HG02938 (cell line): ENCODE measurements at regions not wholly inside any gene's neighbourhood (a gene's known extent, or its start where the extent isn't known, plus 50 kb on each side); places are given as distances from the start of the nearest gene placed in this dataset.

Source experiments
- ATAC-seq: cut with Tn5 transposase; IDR thresholded peaks from one replicate; pipeline ENCODE4 v1.9.1; 2021; ENCODE audit warnings: mild to moderate bottlenecking, moderate library complexity; ENCODE audit not compliant: unreplicated experiment

DNA sequence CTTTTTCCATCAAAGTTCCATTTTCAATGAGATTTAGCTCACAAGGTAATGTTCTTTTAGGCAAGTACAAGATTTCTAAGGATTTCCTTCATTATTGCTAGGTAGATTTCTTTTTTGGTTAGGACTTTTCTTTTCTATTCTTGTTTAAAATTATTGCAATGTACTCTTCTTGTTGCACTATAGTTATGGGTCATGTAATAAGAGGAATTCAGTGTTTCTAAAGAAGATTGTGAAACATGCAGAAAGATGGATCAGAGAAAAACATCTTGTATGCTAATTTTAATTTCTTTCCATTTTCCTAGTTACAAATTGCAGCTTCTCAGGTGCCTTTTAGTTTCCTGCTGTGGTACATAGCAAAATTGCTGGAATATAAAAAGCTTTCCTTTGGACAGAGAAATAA is 56.1 kb downstream of the BTG1 start:
- no peak for ATAC-seq

DNA sequence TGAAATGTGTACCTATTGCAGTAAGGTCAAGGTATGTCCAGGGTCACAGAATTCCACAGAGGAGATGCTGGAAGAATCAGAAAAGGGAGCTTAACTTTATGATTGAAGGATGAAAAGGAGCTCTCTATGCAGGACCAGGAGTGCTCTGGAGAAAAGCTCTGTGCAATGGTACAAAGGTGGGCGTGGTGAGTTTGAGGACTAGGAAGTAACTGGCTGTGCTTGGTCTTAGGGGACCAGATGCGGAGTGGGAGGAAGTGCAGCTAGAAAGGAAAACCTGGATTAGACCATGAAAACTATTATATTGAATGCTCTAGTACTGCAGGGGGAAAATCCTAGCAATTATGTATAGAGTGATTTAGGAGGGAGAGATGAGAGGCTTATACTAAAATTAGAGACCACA is 56.8 kb downstream of the BTG1 start:
- no peak for ATAC-seq

DNA sequence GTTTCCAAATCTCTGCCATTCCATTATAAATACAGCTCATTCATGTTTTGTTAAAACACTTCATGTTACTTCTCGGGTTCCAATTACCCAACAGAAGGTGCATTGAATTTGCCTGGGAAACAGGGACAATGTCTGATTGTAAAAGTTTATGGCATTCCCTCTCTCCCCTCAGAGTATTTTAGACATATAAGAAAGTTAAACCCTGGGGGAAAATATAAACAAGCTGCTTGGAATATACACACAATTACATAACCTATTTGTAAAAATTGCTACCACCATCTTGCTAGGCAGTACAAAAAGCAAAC is 60.0 kb downstream of the BTG1 start:
- no peak for ATAC-seq

DNA sequence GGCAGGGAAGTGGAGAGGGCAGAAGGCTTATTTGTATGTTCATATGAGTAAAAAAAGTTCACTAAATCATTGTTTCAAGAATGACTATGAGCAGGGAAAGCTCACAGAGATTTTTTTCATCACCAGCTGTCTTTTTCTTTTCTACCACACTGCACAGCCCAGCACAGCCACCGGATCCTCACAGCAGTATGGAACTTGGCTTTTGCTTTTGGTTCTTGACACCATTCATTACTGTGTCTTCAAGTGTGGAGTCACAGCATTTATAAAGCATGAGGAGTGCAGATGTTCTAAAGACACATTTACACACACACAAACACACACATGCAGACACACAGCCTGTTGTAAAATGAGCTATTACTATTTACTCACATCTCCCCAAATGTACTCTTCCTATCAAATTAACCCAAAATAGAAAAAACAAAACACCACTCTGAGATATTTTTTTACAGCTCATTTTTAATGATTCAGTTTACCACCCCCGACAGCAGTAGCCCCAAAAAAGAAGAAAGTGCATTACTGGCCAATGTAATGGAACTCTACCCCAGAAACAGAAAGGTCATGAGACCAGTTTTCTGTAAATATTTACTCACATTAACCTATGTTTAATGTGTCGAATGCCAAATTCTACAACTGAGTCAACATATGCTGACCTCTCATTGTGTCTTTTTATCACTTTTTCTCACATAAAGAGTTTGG is 60.5 kb downstream of the BTG1 start:
- ATAC-seq: peak; percentile 60

DNA sequence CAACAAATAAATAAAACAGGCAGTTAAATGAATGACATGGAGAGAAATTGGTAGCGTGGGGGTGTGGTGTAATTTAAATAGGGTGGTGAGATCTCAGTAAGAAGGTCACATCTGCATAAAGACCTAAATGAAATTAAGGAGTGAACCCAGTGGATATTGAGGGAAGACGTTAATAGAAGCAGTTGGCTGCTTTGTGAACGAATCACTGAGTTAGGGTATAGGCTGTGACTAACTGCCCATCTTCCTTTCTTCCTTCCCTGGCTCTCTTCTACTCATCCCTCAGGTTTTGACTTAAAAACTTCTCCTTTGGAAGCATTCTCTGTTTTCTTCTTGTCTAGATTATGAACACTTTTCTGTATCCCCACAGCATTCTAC is 64.7 kb downstream of the BTG1 start:
- no peak for ATAC-seq

DNA sequence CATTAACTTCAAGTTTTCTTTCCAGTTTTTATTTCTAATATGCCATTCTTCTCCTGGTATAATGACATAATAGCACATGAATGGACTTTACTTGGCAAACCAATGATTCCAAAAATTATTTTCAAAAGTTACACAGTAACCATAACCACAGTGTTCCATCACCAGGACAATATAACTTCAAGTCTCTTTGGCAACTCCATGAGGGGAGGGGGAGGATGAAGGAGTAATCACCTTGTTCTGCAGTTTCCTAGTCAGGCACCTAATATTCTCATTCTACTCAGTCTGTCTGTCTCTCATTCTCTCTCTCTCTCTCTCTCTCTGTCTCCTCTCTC is 66.6 kb downstream of the BTG1 start:
- no peak for ATAC-seq

DNA sequence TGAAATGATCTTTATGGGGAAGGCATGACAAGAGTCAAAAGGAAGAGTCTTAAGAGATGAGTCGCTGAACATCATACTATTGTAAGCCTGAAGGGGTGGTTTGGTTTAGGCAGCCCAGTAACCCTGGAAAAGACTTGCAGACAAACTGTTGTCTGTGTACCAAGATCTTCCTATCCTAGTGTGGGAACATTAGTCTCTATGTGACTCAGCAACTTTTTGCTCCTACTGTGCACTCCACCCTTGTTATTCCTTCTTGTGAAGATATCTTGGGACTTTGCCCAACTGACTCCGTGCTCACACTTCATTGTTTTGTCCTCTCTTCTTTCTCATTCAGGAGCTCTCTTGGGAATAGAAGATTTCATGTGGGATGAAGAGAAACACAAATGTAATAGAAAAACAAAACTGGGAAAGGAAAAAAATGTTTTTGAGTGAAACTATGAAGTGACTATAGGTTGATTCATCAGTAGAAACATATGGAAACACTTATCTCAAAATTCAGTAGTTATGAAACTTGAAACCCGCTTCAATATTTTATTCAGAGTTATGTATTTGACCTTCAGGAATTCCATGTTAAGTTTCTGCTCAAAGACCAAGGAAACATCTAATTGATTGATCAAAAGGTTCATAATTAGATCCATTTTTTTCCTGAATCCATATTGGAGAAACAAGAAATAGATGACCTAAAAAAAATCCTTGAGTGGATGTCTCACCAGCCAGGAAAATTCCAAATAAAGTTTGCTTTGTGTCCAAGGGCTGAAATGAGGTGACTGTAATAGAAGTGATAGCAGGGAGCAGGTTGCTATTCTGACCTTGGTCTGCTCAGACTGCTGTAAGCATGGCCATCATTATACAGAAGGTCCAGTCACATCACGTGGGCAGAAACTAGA is 67.2 kb downstream of the BTG1 start:
- ATAC-seq: no peak

DNA sequence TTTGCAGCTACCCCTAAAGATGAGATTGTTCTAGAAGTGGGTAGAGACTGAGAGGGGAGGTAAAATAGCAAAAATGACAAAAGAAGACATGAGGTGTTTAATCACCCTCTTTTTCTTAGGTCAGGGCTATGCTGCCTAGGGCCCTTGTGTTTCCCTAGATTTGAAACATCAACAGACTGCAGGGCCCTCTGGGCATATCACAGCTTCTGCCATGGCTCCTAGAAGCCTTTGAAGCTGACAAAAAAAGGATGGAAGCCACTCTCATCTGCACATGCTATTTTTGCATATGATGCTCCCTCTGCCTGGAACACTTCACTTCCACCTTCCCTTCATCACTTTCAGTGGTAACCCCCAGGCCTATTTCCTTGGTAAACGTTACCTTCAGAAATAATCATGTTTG is 68.1 kb downstream of the BTG1 start:
- ATAC-seq: no peak

DNA sequence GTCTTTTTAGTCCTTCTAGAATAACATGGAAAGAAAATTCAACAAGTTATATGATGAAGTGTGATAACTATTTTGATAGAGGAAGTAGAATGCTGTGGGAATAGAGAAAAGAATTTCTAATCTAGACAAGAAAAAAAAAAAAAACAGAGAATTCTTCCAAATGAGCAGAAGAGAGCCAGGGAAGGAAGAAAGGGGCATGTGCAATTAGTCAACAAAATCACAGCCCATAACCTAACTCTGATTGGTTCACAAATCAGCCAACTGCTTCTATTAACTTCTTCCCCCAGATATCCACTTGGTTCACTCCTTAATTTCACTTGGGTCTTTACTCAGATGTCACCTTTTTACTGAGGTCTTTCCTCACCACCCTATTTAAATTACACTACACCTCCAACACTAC is 69.5 kb downstream of the BTG1 start:
- ATAC-seq: no peak

DNA sequence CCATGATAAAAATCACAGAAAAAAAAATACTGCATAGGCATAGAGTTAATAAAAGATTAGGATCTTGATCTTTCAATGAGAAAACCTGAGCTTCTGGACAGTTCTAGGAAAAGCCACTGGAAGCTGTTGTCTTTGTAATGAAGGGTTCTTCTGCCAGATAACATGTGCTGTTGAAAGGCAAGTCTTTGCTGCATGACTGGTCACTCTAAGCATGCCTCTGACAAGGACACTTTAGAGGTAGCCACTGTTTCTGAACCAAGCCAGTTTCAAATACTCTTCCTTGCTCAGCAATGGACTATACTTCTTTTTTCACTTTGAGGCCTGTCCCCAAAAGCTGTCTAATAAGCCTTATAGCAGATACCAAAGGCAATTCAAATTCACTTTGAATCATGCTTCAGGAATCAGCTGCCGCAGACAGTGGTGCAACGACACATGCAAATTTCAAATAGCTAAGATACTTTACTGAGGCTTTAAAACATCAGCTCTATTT is 70.2 kb downstream of the BTG1 start:
- ATAC-seq: no peak

DNA sequence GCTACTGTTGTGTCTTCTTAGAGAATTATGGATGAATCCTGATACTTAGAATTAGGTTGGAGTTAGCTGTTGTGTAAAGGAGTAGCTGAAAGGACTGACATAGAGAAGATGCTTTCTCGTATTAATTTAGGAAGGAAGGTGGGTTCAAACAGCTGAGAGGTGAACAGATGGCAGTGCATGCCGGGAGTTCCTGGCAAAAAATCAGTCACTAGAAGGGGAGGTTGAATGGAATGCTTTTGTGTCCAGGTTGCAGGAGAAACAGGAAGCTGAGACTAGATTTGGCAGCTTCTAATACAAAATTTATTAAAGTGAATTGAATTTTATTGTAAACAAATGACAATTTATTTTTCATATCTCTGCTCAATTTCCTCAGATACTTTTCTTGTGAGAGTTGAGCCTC is 70.8 kb downstream of the BTG1 start:
- no peak for ATAC-seq

DNA sequence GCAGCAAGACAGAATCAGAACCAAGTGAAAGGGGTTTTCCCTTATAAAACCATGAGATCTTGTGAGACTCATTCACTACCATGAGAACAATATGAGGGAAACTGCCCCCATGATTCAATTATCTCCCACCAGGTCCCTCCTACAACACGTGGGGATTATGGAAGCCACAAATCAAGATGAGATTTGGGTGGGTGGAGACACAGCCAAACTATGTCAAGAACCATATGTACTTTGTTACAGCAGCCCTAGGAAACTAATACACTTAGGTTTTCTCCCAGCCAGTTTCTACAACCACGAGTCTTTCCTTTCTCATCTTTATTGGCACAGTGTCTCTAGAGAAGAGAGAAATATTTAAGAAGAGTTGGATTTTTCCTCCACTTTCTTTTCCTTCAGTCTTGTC is 72.6 kb downstream of the BTG1 start:
- no peak for ATAC-seq

DNA sequence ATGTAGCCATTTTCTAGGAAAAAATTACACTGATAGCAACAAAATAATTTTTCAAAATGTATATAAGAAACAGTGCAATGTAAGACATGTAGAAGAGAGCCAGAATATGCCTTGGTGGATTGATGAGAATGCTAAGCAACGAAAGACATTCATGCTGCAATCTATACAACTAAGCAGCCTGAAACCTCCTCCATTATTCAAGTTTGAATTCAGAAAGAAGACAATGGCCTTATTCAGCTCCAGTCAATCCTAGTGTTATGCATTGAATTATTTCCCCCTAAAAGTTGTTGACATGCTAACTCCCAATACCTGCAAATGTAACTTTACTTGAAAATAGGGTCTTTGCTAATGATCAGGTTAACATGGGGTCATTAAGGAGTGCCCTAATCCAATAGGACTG is 73.5 kb downstream of the BTG1 start:
- no peak for ATAC-seq

DNA sequence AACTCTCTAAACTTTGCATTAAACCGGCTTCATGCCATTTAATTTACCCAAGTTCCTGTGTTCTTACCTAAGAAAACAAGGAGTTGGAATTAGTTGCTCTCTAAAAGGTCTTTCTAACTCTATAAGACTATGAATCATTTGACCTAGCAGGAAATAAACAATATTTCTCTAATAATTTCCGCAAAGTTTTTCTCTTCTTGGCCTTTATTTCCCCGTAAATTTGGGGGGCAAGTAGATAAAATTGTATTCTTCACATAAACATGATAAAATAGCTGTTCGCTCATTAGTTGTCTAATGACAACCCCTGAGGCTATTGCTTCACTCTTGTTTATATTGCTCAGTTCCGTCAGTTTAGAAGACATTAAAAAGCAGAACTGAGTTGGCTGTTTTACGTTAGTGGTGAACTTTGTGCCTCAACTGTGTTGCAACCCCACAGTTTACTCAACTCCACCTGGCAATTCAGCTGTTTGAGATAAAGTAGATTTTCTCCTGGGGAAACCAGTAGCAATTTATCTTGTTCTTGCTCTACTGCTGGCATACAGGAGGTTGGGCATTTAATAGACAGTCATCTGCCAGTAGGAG is 74.7 kb downstream of the BTG1 start:
- ATAC-seq: no peak

DNA sequence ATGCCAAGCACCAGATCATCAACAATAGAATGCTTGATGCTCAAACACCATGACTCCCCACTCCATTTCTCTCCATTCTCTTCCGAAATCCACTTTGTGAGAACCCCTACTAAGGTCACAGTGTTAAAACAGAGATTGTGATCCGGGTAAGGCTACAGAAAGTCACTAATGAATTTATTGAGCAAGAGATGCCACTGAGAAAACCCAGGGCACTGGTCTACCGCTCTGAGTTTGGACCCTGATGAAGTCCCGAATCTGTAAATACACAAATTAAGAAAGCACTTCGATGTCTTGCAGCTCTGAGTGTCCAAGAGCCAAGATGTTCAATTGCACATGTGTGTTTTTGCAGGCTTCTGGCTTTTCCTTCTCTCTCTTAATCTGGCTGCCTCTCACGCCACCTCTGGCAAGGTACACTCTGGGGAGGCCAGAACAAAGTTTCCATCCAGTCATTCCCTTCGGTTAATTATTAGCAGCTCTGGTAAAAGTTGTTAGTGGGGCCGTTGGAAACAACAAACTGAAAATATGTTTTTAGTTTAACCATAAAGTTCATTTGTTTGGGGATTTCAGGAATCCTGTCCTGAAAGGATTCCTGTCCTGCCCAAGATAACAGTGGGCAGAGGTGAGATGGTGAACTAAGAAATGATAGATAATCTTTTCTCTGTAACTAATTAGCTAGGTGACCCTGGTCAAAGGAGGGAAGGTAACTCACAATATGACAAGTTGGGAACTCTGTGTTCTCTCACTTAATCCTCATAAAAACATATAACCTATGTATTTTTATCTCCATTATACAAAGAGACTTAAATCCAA is 75.4 kb downstream of the BTG1 start:
- peak; percentile 45 for ATAC-seq

DNA sequence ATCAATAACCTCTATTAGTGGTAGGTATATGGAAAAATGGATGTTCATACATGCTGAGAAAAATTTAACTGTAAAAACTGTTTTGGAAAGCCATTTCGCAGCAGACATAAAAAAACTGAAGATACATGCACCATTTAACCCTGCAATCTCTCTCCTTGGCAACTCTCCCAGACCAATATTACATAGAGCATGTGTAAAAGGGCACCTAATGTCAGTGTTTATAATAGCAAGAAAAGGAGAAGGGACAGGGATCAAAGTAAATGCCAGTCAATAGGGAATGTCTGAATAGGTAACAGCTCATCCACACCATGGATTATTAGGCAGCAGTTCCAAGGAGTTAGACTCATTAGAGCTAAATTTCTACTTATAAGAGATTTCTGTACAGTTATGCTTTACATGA is 77.2 kb downstream of the BTG1 start:
- no peak for ATAC-seq

DNA sequence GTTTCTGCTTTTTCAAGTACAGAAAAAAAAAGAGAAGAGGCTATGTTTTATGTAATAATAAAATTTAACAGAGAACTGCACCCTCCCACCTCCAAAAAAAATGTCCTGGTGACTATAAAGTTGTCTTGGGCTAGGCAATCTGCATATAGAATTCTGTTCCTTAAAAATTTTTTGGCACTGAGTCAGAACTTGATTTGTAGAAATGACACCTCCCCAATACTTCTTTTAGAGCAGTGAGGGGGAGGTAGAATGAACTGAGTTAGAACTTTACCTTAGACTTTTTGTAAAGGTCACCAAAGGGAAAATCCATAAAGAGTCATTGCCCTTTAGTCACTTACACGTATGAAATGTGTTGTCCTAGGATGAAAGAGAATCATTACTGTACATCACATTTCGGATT is 80.0 kb downstream of the BTG1 start:
- ATAC-seq: no peak

DNA sequence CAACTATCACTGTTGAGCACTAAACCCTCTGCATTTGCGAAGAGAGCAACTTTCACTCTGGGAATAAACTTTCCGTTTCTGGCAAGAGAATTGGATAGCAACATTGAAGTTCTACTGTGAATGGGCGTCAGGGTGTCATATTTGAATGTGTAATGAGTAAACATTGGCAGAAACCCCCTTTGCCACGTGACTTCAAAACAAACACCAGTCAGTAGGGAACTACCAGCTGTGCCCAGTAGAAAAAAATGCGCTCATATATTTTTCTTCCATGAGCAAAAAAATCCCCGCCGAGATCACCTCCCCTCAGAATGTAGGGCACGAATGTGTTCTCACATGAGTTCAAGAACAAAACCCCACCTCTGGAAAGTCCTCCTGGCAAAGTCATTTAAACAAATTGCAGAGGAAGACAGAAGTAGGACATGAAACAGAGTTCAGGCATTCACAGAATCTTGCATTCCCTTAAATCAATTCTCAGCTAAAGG is 80.6 kb downstream of the BTG1 start:
- peak; percentile 77 for ATAC-seq

DNA sequence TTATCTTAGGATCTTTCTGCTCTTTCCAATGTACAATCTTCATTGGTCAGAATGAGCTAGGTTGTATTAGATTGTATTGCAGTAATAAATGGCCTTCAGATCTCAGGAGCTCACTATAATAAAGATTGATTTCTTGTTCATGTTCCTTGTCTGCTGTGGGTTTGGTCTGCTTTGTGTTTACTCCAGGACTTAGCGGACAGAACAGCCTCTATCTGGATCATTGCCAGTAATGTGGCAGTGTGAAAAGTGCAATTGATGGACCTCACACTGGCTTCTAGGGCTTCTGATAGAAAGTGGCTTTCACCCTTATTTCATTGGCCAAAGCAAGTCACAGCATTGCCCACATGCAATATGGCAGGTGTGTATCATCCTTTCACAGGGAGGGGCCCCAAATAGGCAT is 81.2 kb downstream of the BTG1 start:
- no peak for ATAC-seq

DNA sequence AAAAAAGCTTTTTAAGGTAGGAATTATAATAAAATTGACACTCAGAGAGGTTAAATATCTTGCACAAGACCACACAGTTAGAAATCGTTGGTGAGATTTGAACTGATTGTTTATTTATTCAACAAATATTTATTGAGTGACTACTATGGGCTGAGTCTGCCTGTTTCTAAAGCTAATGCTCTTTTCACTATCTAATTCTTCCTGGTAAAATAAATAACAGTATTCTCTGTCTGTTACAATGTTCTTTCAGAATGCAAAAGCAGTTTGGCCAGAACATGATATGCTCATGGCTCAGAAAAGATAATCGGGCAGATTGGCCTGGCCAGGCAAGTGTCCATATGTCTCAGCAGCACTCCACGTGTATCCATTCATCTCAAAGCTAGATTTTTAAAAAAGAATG is 82.0 kb downstream of the BTG1 start:
- no peak for ATAC-seq
